Astrocyte of the cerebellum (primary cell): ENCODE measurements at regions not wholly inside any gene's neighbourhood (a gene's known extent, or its start where the extent isn't known, plus 50 kb on each side); places are given as distances from the start of the nearest gene placed in this dataset.

Experiments
- DNase-seq: peaks from one replicate; pipeline ENCODE4 v3.0.0-alpha.2; 2011; ENCODE audit warnings: low read depth
- H3K4me3 ChIP-seq: 2 replicates; pipeline ENCODE4 v1.5.1; 2011; ENCODE audit warnings: mild to moderate bottlenecking, low read depth, low read length, moderate library complexity
- CTCF ChIP-seq: IDR thresholded peaks from 2 replicates; pipeline ENCODE4 v1.5.1; 2012; ENCODE audit warnings: low read length, low read depth, moderate library complexity, mild to moderate bottlenecking; ENCODE audit errors: missing control alignments
- in situ Hi-C: cut with HindIII; loops from 2 replicates; pipeline ENCODE4 v1.10.0; 2017; ENCODE audit warnings: low sequenced_read_pairs

- no peak for TF ChIP-seq CTCF
- no peak overlapping the region for H3K4me3 ChIP-seq
- in situ Hi-C loops, result no loop called here
- DNase-seq, result no peak
These were observed 443.6 kb upstream of the PFKP start for GRCh38 chr10:2623675-2624274.

GRCh38 chr10:2620827-2621521 lies 446.4 kb upstream of the PFKP start:
- no peak for DNase-seq
- TF ChIP-seq CTCF, result no peak
- in situ Hi-C loops, result no loop called here
- no peak overlapping the region for H3K4me3 ChIP-seq

- TF ChIP-seq CTCF, result no peak
- in situ Hi-C loops, result no loop called here
- no peak for DNase-seq
- no peak overlapping the region for H3K4me3 ChIP-seq
These were observed 447.4 kb upstream of the PFKP start for GRCh38 chr10:2619916-2620315.

GRCh38 chr10:2619472-2619871 lies 447.9 kb upstream of the PFKP start:
- DNase-seq, result no peak
- in situ Hi-C loops, result no loop called here
- peak; percentile 67 for TF ChIP-seq CTCF
- no peak overlapping the region for H3K4me3 ChIP-seq

GRCh38 chr10:2618690-2619089 lies 448.7 kb upstream of the PFKP start:
- no peak for DNase-seq
- in situ Hi-C loops, result no loop called here
- H3K4me3 ChIP-seq, result no peak overlapping the region
- TF ChIP-seq CTCF, result no peak

GRCh38 chr10:2616215-2616614 lies 451.1 kb upstream of the PFKP start:
- no peak for DNase-seq
- in situ Hi-C loops, result no loop called here
- no peak for TF ChIP-seq CTCF
- no peak overlapping the region for H3K4me3 ChIP-seq
